PFSK-1 (cell line): ENCODE measurements at regions not wholly inside any gene's neighbourhood (a gene's known extent, or its start where the extent isn't known, plus 50 kb on each side); places are given as distances from the start of the nearest gene placed in this dataset.

Experiments
- FOXP2 ChIP-seq: optimal IDR thresholded peaks from 2 replicates; pipeline ENCODE3; 2011; ENCODE audit warnings: borderline replicate concordance, control low read depth, inconsistent platforms; ENCODE audit not compliant: insufficient read depth; ENCODE audit errors: extremely low read length, extremely low read depth
- POLR2AphosphoS5 ChIP-seq: IDR thresholded peaks from 2 replicates; pipeline ENCODE4 v1.6.1; 2012; ENCODE audit warnings: low read depth, mild to moderate bottlenecking, control low read depth, low read length, moderate library complexity
- SIN3A ChIP-seq: IDR thresholded peaks from 2 replicates; pipeline ENCODE4 v1.6.1; 2012; ENCODE audit warnings: mild to moderate bottlenecking, low read length, moderate library complexity, borderline replicate concordance; ENCODE audit not compliant: insufficient read depth
- TAF1 ChIP-seq: IDR thresholded peaks from 2 replicates; pipeline ENCODE4 v1.6.1; 2012; ENCODE audit warnings: low read length, control low read depth, borderline replicate concordance; ENCODE audit not compliant: insufficient read depth
- TF ChIP-seq, protein P1 (sequence below), 2 experiments: IDR thresholded peaks; 2 replicates each; pipeline versions ENCODE4 v1.6.1 to v1.8.0; 2011 to 2012; ENCODE audit warnings: low read depth in 2 of 2, low read length in 2 of 2, control low read depth in 1 of 2, inconsistent platforms in 1 of 2, mild to moderate bottlenecking in 1 of 2, moderate library complexity in 1 of 2; ENCODE audit not compliant: insufficient read depth in 1 of 2

DNA sequence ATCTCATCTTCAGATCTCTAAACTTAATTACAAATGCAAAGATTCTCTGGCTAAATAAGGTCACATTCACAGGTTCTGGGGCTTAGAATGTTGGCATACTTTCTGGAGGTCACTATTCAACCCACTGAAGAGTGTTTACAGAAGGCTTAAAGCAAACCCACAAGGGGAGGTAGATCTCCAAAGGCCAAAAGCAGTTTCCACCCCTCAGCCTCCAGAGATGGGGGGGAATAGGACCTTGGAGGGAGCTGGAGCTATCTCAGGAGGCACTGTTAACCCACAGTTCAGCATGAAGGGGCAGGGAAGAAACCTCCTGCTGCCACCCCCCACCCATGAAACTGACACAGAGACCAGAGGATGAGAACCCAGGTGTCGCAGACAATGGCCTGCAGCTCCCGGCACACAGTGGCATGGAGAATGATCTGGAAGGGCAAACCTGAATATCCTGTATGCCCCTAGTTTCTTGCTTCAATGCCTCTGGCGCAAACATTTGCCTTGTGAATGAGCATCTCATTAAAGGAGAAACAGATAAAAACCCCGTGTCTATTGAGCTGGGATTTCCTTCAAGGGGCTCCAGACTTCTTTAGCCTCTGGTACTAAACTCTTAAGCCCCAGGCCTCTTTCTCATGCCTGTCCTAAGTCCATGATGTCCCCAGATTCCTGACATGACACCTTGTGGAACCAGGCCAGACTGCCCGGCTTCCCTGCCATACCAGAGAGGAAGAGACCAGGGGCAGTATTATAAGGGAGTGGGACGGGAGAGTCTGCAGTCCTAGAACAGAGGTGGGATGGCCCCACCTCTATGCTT lies 103.1 kb upstream of the CDH5 start:
- TF ChIP-seq FOXP2 (no peak), SIN3A (no peak), POLR2AphosphoS5 (no peak), TAF1 (no peak)
- TF ChIP-seq, protein P1, sequence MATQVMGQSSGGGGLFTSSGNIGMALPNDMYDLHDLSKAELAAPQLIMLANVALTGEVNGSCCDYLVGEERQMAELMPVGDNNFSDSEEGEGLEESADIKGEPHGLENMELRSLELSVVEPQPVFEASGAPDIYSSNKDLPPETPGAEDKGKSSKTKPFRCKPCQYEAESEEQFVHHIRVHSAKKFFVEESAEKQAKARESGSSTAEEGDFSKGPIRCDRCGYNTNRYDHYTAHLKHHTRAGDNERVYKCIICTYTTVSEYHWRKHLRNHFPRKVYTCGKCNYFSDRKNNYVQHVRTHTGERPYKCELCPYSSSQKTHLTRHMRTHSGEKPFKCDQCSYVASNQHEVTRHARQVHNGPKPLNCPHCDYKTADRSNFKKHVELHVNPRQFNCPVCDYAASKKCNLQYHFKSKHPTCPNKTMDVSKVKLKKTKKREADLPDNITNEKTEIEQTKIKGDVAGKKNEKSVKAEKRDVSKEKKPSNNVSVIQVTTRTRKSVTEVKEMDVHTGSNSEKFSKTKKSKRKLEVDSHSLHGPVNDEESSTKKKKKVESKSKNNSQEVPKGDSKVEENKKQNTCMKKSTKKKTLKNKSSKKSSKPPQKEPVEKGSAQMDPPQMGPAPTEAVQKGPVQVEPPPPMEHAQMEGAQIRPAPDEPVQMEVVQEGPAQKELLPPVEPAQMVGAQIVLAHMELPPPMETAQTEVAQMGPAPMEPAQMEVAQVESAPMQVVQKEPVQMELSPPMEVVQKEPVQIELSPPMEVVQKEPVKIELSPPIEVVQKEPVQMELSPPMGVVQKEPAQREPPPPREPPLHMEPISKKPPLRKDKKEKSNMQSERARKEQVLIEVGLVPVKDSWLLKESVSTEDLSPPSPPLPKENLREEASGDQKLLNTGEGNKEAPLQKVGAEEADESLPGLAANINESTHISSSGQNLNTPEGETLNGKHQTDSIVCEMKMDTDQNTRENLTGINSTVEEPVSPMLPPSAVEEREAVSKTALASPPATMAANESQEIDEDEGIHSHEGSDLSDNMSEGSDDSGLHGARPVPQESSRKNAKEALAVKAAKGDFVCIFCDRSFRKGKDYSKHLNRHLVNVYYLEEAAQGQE (IDR thresholded peaks at IDR 0.05; ENCODE audit: insufficient read depth in 1 of 2, low read depth in 2 of 2, low read length in 2 of 2), result no peak

DNA sequence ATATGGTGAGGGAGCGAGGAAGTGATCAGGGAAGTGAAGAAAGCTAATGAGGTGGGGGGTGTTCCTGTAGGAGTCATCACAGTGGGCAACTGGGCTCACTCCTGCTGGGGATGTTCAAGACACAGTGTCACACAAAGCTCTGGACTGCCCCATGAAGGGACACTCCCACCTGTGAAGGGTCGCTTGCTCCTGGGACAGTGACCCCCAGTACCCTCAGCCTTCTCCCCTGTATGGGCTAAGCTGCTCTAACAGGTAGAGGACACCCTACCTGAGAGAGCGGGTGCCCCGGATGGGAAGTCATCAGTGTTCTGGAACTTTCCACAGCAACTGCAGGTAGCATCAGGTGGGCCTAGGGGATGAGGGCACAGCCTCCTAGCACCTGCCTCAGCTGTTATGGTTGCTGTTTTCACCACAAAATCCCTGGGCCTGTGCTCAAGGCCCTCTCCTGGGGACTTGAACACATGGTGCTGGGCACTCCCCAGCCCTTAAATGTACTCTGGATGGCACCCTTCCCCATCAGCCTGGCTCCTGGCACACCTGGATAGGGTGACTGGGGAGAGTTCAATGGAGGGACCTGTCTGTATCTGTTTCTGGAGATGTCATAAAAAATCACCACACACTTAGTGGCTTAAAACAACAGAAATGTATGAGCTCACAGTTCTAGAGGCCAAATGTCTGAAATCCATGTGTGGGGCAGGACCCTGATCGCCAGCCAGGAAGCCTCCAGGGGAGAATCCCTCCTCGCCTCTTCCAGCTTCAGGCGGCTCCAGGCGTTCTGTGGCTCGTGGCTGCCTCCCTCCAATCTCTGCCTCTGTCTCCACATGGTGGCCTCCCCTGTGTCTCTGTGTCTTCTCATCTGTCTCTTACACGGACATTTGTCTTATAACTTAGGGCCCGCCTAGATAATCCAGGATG lies 104.0 kb upstream of the CDH5 start:
- TF ChIP-seq TAF1, result no peak
- no peak for TF ChIP-seq FOXP2
- no peak for TF ChIP-seq SIN3A
- no peak for TF ChIP-seq POLR2AphosphoS5
- TF ChIP-seq, protein P1 (IDR thresholded peaks at IDR 0.05; ENCODE audit: insufficient read depth in 1 of 2, low read depth in 2 of 2, low read length in 2 of 2), result no peak

DNA sequence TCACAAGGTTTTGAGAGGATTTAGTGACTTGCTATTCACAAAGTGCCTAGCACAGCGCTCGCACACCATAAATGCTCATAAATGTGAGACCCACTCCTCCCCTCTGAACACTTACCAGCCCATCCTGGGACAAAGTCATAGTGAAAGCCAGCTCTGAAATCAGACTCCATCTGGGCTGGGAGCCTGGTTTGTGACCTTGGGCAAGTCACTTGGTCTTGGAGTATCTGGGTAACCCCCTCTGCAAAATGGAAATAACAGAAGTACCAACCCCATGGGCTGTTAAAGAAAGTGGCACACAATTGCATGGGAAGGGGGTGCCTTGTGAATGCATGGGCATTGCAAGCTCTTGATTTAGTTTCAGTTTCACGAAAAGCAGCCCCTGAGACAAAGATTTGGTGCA lies 104.7 kb upstream of the CDH5 start:
- TF ChIP-seq TAF1, result no peak
- TF ChIP-seq SIN3A, result no peak
- TF ChIP-seq, protein P1 (IDR thresholded peaks at IDR 0.05; ENCODE audit: insufficient read depth in 1 of 2, low read depth in 2 of 2, low read length in 2 of 2), result no peak
- TF ChIP-seq POLR2AphosphoS5, result no peak
- TF ChIP-seq FOXP2, result no peak

DNA sequence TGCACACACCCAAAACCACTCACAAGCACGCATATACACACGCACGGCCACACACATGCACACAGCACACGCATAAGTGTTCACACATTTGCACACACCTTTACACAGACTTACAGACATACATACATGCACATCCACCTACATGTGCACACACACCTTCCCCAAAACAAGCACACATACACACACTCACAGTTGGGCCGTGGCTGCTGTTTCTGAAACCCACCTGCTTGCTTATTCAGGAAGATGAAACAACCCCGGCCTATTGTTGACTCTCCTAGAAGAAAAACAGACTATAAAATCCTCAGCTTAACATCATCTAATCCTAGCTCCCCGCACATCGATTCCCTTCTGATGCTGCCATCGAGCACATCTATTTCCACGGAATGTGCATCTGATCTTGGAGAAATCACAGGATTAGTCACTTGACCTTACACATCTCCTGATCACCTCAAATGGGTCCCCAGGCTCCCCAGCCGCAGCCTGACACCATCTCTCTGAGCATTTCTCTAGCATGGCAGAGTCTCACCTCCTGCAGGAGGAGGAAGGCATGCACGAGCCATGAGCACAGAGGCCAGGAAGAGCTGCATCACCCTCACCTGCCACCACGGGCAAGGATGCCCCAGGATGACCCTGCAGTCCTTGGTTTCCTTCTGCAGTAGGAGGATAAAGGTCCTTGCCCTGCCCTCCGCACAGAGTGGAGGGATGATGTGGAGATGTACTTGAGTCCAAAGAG lies 105.8 kb upstream of the CDH5 start:
- no peak for TF ChIP-seq TAF1
- TF ChIP-seq, protein P1 (IDR thresholded peaks at IDR 0.05; ENCODE audit: insufficient read depth in 1 of 2, low read depth in 2 of 2, low read length in 2 of 2), result no peak
